ENCODE measurements at regions not wholly inside any gene's neighbourhood (a gene's known extent, or its start where the extent isn't known, plus 50 kb on each side); places are given as distances from the start of the nearest gene placed in this dataset.

GRCh38 chr1:82517586-82517985, 716.9 kb downstream of the ADGRL2 start:
- no peak for DNase-seq (ENCODE audit: low spot score)
- POLR2A ChIA-PET (ENCODE audit: low non-redundant PET) = no interaction called here
- CTCF ChIA-PET = no interaction called here
- Histone ChIP-seq H3K27ac (ENCODE audit: low read depth, low read length, poor library complexity, severe bottlenecking) (no peak overlapping the region), H3K4me3 (ENCODE audit: low read depth, low read length, poor library complexity, severe bottlenecking) (no peak overlapping the region), H3K9me3 (ENCODE audit: low read depth, low read length, poor library complexity, severe bottlenecking) (no peaks in the 10 kb centered on the region), H3K36me3 (ENCODE audit: insufficient read depth, low read length, poor library complexity, severe bottlenecking) (no peaks in the 10 kb centered on the region), H3K27me3 (replicated peaks; ENCODE audit: insufficient read depth, low read depth, low read length, poor library complexity) (no peaks in the 10 kb centered on the region), H3K4me1 (ENCODE audit: insufficient read depth, low read length, poor library complexity, severe bottlenecking) (no peaks in the 10 kb centered on the region)
- no peak for TF ChIP-seq CTCF (conservative IDR thresholded peaks at IDR 0.05; ENCODE audit: low read depth, low read length)
- TF ChIP-seq EZH2 (IDR thresholded peaks at IDR 0.05; ENCODE audit: borderline replicate concordance, low read depth, low read length, poor library complexity, severe bottlenecking) = no peak
- BruUV-seq (replicated peaks) = no TSS peak
- intact Hi-C loops (cut with micrococcal nuclease; ENCODE audit: unreplicated experiment) = no loop called here

- intact Hi-C loops (cut with micrococcal nuclease; ENCODE audit: unreplicated experiment) = no loop called here
- no peaks in the 10 kb centered on the region for H3K36me3 ChIP-seq (ENCODE audit: insufficient read depth, low read length, poor library complexity, severe bottlenecking)
- no peak for TF ChIP-seq EZH2 (IDR thresholded peaks at IDR 0.05; ENCODE audit: borderline replicate concordance, low read depth, low read length, poor library complexity, severe bottlenecking)
- no peak for TF ChIP-seq CTCF (conservative IDR thresholded peaks at IDR 0.05; ENCODE audit: low read depth, low read length)
- no peak for DNase-seq (ENCODE audit: low spot score)
- no peaks in the 10 kb centered on the region for H3K9me3 ChIP-seq (ENCODE audit: low read depth, low read length, poor library complexity, severe bottlenecking)
- H3K4me3 ChIP-seq (ENCODE audit: low read depth, low read length, poor library complexity, severe bottlenecking) = no peak overlapping the region
- no TSS peak for BruUV-seq (replicated peaks)
- ChIA-PET POLR2A (ENCODE audit: low non-redundant PET) (no interaction called here), CTCF (no interaction called here)
- no peaks in the 10 kb centered on the region for H3K27me3 ChIP-seq (replicated peaks; ENCODE audit: insufficient read depth, low read depth, low read length, poor library complexity)
- H3K27ac ChIP-seq (ENCODE audit: low read depth, low read length, poor library complexity, severe bottlenecking) = no peak overlapping the region
- no peaks in the 10 kb centered on the region for H3K4me1 ChIP-seq (ENCODE audit: insufficient read depth, low read length, poor library complexity, severe bottlenecking)
Measured at GRCh38 chr1:82515650-82516049, 714.9 kb downstream of the ADGRL2 start.

GRCh38 chr1:82511441-82511840, 710.7 kb downstream of the ADGRL2 start:
- Histone ChIP-seq H3K27me3 (replicated peaks; ENCODE audit: insufficient read depth, low read depth, low read length, poor library complexity) (no peaks in the 10 kb centered on the region), H3K27ac (ENCODE audit: low read depth, low read length, poor library complexity, severe bottlenecking) (no peak overlapping the region), H3K4me1 (ENCODE audit: insufficient read depth, low read length, poor library complexity, severe bottlenecking) (no peaks in the 10 kb centered on the region), H3K4me3 (ENCODE audit: low read depth, low read length, poor library complexity, severe bottlenecking) (no peak overlapping the region), H3K9me3 (ENCODE audit: low read depth, low read length, poor library complexity, severe bottlenecking) (no peaks in the 10 kb centered on the region), H3K36me3 (ENCODE audit: insufficient read depth, low read length, poor library complexity, severe bottlenecking) (no peaks in the 10 kb centered on the region)
- CTCF ChIA-PET = no interaction called here
- no peak for TF ChIP-seq CTCF (conservative IDR thresholded peaks at IDR 0.05; ENCODE audit: low read depth, low read length)
- intact Hi-C loops (cut with micrococcal nuclease; ENCODE audit: unreplicated experiment) = no loop called here
- no TSS peak for BruUV-seq (replicated peaks)
- POLR2A ChIA-PET (ENCODE audit: low non-redundant PET) = no interaction called here
- DNase-seq (ENCODE audit: low spot score) = no peak

All from A673 (cell line).